ENCODE measurements at regions not wholly inside any gene's neighbourhood (a gene's known extent, or its start where the extent isn't known, plus 50 kb on each side); places are given as distances from the start of the nearest gene placed in this dataset.
A peak's percentile ranks its signal among the peaks of the same experiment; 100 is the strongest.

DNA sequence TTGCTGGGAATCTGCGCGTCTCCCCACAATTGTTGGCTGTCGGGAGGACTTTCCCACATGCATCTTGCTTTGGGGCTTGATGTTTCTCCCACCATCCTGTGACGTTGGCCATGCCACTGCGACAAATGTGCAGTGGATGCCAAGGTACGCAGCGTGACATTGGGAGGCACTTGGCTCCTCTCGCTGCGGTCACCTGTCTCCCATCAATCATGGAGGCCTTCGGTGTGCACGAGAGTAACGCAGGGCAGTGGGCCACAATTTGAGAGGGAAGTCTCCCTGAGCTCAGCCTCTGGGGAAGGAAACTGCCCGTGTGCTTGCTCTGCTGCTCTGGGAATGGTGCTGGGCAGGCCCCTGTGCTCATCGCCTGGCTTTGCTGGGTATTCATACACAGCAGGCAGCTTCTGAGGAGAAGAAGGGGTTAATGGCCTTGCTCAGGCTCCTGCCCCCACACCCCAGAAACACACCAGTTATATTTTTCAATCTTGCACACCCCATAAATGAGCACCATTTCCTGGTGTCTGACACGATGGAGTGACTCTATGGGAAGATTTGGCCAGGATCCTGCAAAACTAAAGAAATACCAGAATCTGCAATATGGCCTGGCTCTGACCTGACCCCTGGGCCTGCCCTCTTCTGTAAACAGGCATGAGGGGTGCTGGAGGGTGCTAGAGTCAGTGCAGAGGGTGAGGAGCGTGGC lies 153.5 kb downstream of the ADAMTS15 start:
- peaks cover 0 to 6% of the 10 kb centered on the region in 2 donors for H3K4me1 ChIP-seq
- intact Hi-C loops (cut with DNase I; ENCODE audit: low total_unique reads) (no loop called here), in situ Hi-C loops (cut with MboI; ENCODE audit: low sequenced_read_pairs in 4 of 4) (no loop called here)
- H3K27me3 ChIP-seq, result no peaks in the 10 kb centered on the region
- TF ChIP-seq POLR2A (IDR thresholded peaks at IDR 0.05), result no peak
- TF ChIP-seq, protein P1, sequence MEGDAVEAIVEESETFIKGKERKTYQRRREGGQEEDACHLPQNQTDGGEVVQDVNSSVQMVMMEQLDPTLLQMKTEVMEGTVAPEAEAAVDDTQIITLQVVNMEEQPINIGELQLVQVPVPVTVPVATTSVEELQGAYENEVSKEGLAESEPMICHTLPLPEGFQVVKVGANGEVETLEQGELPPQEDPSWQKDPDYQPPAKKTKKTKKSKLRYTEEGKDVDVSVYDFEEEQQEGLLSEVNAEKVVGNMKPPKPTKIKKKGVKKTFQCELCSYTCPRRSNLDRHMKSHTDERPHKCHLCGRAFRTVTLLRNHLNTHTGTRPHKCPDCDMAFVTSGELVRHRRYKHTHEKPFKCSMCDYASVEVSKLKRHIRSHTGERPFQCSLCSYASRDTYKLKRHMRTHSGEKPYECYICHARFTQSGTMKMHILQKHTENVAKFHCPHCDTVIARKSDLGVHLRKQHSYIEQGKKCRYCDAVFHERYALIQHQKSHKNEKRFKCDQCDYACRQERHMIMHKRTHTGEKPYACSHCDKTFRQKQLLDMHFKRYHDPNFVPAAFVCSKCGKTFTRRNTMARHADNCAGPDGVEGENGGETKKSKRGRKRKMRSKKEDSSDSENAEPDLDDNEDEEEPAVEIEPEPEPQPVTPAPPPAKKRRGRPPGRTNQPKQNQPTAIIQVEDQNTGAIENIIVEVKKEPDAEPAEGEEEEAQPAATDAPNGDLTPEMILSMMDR (IDR thresholded peaks at IDR 0.05 in 4 of 5, conservative IDR thresholded peaks at IDR 0.05 in 1 of 5), result no peak
- H3K4me3 ChIP-seq, result no peak overlapping the region
- DNase-seq (no peak), ATAC-seq (no peak)
- H3K27ac ChIP-seq, result peak overlapping the region in 2 of 4 donors; percentile 41 to 43
- H3K9me3 ChIP-seq, result no peaks in the 10 kb centered on the region
- H3K36me3 ChIP-seq, result no peaks in the 10 kb centered on the region

DNA sequence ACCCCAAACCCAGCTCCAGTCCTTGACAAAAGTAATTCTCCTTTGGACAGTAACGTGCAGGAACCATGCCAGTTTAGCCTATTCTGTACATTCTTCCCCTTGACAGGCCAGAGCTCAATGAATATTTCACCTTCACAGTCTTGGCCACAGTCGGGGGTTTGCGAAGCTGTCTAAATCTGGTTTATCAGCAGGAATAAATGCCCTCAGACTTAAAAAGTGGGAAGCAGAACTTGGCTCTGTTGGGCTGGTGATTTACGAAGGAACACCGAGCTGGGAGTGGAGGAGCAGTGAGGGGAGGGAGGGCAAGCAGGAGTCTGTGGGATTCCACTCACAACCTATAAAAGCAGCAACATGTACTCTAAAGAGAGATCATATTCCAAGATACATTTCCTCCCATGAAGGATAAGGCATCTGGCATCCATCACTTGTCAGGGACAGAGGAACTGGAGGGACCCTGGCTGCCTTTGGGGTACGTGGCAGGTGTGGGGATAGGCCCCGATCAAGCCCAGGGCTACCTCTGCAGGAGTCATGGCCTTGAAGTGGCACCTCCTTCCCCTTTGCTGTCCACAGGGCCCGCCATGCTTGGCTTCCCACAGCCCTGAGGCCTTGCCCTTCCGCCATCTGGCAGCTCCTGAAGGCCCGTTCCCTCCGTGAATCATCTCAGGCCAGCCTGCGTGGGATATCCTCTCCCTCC lies 154.3 kb downstream of the ADAMTS15 start:
- peaks cover 0 to 7% of the 10 kb centered on the region in 2 donors for H3K4me1 ChIP-seq
- ATAC-seq, result no peak
- H3K27ac ChIP-seq, result no peak overlapping the region
- no peaks in the 10 kb centered on the region for H3K9me3 ChIP-seq
- intact Hi-C loops (cut with DNase I; ENCODE audit: low total_unique reads), result no loop called here
- in situ Hi-C loops (cut with MboI; ENCODE audit: low sequenced_read_pairs in 4 of 4), result no loop called here
- no peaks in the 10 kb centered on the region for H3K27me3 ChIP-seq
- no peak for DNase-seq
- H3K36me3 ChIP-seq, result no peaks in the 10 kb centered on the region
- no peak overlapping the region for H3K4me3 ChIP-seq
- TF ChIP-seq, protein P1 (IDR thresholded peaks at IDR 0.05 in 4 of 5, conservative IDR thresholded peaks at IDR 0.05 in 1 of 5), result no peak
- no peak for TF ChIP-seq POLR2A (IDR thresholded peaks at IDR 0.05)

DNA sequence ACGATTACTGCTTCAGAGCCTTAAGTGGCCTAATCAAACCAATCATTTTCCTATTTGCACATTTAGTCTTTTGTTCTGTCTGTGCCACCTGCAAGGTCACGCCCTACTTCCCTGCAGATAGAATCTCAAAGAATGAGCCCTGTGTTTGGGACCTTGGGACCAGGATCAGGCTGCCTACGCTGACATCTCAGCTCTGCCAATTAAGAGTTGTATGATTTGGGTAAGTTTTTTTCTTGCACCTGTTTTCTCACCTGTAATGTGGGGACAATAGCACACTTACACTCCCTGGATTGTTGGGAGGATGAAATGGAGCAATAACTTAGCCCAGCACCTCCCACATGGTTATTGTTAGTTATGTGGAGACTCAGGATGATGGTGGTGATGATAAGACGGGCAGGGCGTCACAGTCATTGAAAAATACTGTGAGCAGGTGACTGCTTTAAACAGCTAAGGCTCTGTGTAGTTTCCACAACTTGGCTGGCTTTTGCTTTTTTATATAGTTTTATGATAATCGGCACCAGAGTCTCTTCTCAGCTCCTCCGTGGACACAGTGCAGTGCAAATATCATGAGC lies 155.0 kb downstream of the ADAMTS15 start:
- Histone ChIP-seq H3K4me1 (peaks cover 0 to 7% of the 10 kb centered on the region in 2 donors), H3K27ac (no peak overlapping the region), H3K9me3 (no peaks in the 10 kb centered on the region), H3K27me3 (no peaks in the 10 kb centered on the region), H3K36me3 (no peaks in the 10 kb centered on the region), H3K4me3 (no peak overlapping the region)
- in situ Hi-C loops (cut with MboI; ENCODE audit: low sequenced_read_pairs in 4 of 4), result no loop called here
- no peak for TF ChIP-seq POLR2A (IDR thresholded peaks at IDR 0.05)
- TF ChIP-seq, protein P1 (IDR thresholded peaks at IDR 0.05 in 4 of 5, conservative IDR thresholded peaks at IDR 0.05 in 1 of 5), result no peak
- intact Hi-C loops (cut with DNase I; ENCODE audit: low total_unique reads), result no loop called here
- ATAC-seq, result no peak
- no peak for DNase-seq

DNA sequence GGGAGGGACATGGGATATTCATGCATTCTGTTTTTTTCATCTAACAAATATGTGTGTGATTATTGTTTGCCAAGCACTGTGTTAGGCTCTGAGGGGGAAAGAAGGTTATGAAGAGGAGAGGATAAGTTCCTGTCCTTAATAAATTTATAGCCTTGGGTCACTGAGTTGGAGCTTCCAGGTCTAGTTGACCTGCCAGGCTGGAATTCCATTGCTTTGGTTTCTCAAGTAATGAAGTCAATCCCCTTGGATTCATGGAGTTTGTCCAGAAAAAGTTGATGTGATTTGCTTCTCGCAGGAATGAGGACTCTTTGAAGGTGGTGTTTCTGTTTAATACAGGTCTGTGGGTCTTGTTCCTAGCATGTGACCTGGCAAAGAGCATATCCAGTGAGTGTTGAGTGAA lies 156.2 kb downstream of the ADAMTS15 start:
- TF ChIP-seq, protein P1 (IDR thresholded peaks at IDR 0.05 in 4 of 5, conservative IDR thresholded peaks at IDR 0.05 in 1 of 5), result no peak
- H3K4me1 ChIP-seq, result peaks cover 5 to 14% of the 10 kb centered on the region in 2 donors
- intact Hi-C loops (cut with DNase I; ENCODE audit: low total_unique reads) (no loop called here), in situ Hi-C loops (cut with MboI; ENCODE audit: low sequenced_read_pairs in 4 of 4) (no loop called here)
- no peak for ATAC-seq
- H3K27ac ChIP-seq, result no peak overlapping the region
- no peaks in the 10 kb centered on the region for H3K36me3 ChIP-seq
- H3K27me3 ChIP-seq, result no peaks in the 10 kb centered on the region
- H3K4me3 ChIP-seq, result no peak overlapping the region
- no peaks in the 10 kb centered on the region for H3K9me3 ChIP-seq
- DNase-seq, result no peak

Data from gastrocnemius medialis (tissue), 4 donors.